DMS53 treated with DMSO at 0.1 percent for 48 hours (cell line): ENCODE measurements at regions not wholly inside any gene's neighbourhood (a gene's known extent, or its start where the extent isn't known, plus 50 kb on each side); places are given as distances from the start of the nearest gene placed in this dataset.
"Not testable (repeated sequence)": the region's sequence is repeated elsewhere in the genome, so short reads cannot be mapped to it uniquely, and the experiment has no call there.

Source experiments
- DNase-seq: peaks from one replicate; lab custom pipeline; 2025; ENCODE audit not compliant: unreplicated experiment; lab: John Stamatoyannopoulos, UW

GRCh38 chr2:163198972-163199371, 360.4 kb upstream of the KCNH7 start:
- no peak for DNase-seq

- peak; percentile 8 for DNase-seq
Measured at GRCh38 chr2:163198007-163198406, 359.4 kb upstream of the KCNH7 start.

DNA sequence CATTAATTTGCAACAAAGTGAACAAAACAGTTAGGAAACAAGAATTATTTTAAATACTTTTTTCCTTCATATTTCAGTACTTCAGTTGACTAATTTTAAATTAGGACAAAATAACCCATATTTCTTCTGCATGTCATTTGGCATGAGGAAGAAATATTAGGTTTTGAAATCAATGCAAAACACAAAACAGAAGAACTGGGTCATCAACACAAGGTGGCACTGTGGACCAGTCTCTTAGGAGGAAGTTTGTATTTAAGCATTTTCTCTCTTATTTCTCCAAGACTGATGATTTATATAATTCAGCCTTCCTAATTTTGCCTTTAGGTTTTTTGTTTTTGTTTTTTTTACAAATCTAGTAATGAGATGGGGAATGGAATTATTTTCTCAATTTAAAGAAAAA, 352.8 kb upstream of the KCNH7 start:
- DNase-seq: peak; percentile 72

DNA sequence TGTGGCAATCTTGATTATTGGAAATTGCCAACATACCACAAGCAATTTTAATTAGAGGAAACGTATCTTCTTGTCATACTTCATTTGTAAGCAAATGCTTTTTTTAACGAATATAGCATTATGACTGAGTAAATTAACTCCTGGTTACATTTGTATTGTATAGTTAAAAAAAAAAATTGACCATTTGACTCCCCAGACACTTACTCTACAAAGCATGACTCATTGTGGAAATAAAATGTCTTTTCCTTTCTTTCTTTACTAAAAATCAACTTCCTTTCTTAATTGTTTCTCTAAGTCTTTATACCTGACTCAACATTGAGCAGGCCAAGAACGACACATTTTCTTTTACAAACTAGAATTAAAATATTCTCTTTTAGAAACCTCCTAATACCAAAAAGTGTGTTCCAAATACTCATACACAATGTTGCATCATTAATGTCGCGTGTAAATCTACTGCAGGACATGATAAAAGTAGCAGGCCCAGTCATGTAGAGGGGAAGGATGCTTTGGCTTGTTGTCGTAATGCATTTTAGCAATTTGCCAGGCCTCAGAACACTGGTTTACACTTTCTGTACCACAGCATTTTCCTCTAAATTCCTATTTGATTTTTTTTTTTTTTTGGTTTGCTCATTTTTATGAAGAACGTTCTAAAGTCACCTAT, 349.6 kb upstream of the KCNH7 start:
- no peak for DNase-seq

- DNase-seq: no peak
Measured at GRCh38 chr2:163187119-163187518, 348.6 kb upstream of the KCNH7 start.

DNA sequence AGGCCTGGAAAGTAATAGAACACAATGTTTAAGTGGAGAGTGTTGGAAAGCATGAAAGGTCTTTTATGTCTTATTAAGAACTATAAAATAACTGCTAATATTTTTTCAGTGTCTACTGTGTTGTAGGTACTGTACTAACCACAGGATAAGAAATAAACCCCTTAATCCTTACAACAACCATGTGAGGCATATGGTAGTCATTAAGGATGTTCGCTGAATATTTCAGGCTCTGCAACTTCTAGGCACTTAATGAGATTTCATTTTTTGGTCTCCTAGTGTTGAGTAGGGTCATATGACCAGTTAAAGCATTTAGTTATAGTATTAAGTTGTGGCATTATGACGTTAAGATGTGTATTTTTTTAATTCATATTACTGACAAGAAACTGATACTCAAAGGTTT, 346.6 kb upstream of the KCNH7 start:
- DNase-seq: no peak

GRCh38 chr2:163182764-163183354, 344.3 kb upstream of the KCNH7 start:
- peak; percentile 59 for DNase-seq

DNA sequence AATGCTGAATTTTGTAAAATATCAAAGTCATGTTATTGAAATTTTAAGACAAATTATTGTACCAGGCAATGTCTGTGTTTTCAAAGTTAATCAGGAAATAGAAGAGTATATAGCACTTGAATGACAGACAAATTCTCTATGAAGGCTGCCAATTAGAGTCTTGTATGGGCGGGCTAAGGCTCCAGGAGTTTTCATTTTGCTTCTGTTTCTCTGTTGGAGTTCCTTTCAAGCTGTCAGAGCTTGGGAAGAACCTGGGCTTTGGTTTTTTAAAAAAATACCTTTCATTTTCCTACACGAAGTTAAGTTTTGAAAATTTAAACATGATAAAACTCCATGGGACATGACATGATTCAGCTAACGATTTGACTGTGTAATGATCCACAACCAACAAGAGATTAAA, 339.0 kb upstream of the KCNH7 start:
- DNase-seq: no peak

DNA sequence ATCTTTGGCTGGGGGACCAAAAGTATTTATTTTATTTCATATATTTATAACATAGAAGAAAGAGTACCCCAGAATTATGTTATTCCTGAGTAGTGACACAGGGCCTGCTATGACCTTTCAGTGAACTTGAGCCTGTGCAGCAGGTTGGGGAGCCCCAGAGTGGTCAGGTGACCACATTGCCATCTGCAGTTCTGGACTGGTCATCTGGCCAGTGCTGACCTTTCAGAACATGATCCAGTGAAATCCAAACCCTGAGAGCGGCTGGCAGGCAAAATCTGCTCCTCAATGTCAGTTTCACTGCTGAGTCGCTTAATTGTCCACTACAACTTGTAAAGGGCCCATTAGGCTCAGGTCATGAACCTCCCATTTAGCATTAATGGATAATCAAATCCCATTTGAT, 336.7 kb upstream of the KCNH7 start:
- no peak for DNase-seq

- DNase-seq: peak; percentile 78
Measured at GRCh38 chr2:163173591-163173990, 335.0 kb upstream of the KCNH7 start.

DNA sequence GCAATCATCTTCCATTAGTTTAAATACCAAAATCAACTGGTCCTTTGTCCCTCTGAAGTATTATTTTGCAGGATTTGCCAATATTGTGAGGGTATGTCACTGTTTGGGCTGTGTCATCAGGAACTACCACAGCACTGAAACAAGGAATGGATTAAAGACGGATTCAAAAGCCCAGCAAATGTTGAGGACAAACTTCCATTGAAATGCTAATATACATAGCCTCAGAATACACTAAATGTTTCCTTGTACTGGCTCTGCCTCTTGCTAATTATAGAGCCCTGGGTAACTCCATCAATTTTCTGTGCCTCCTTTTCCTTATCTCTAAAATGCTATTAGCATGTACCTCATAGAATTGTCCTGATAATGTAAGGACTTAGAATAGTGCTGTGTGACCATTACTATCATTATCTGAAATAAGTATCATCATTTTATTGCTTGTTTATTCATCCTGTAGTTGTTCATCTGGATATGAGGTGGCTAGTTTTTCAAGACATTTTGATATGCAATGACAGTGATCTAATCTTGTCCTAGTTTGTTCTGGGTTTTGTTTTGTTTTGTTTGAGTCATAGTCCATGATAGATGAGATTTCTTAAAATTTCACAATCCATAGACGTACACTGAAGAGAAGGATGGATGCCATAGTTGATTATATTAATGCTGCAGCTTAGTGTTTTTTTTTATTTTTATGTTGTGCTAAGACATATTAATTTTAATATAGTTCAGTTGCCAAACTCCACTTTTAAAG, 333.4 kb upstream of the KCNH7 start:
- DNase-seq: no peak

GRCh38 chr2:163157891-163158496, 319.4 kb upstream of the KCNH7 start:
- peak; percentile 46 for DNase-seq

GRCh38 chr2:163157411-163157810, 318.8 kb upstream of the KCNH7 start:
- no peak for DNase-seq

DNA sequence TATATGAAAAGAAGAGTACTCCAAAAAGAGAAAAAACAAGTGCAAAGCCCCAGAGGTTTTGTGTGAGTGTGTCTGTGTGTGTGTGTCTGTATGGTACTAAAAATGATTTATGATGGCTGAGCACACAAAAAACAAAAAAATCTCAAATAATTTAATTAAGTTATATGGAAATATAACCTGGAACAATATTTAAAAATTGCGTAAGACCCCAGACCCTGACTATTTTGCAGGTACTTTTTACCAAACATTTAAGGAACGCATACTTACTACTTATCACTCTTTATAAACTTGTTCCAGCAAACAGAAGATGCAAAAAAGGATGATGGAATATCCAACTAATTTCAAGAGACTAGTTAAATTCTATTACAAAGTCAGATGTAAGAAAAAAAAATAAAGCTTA, 317.4 kb upstream of the KCNH7 start:
- no peak for DNase-seq

GRCh38 chr2:163155279-163155883, 316.8 kb upstream of the KCNH7 start:
- peak; percentile 76 for DNase-seq

- no peak for DNase-seq
Measured at GRCh38 chr2:163142618-163143017, 304.1 kb upstream of the KCNH7 start.

- DNase-seq: no peak
Measured at GRCh38 chr2:163138947-163139346, 300.4 kb upstream of the KCNH7 start.

- no peak for DNase-seq
Measured at GRCh38 chr2:163135256-163135655, 296.7 kb upstream of the KCNH7 start.

DNA sequence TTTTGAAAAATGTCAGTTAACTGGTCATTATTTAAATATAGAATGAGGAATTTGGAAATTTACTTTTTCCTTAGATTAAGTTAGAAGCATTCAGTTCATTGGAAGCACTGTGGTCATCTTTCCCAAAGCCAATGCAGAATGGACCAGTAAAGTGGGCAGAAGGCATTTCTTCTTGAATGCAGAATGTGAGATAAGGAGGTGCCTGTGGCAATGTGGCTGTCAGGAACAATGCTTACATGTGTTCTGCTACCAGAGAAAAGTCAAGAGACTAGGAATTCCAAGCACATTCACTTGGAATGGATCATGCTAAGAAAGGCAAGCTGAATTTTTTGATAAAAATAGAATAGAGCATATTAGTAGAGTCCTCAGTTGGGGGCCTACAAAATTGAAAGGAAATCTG, 295.0 kb upstream of the KCNH7 start:
- DNase-seq: no peak

DNA sequence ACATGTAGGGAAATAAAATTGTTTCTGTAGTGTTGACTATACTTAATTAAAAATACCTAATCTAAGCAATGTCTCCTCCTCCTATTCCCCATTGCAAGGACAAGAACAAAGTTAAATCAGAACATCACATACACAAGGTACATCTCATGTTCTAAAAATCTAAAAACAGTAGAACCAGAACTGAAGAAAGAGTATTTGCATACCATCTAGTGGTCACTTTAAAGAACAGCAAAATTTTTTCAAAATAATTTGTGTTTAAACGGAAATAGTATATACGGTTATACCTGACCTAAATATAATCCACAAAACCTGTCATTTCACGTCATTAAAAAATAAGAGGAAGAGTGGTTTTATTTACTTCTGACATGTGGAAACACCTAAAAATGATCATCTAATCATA, 294.3 kb upstream of the KCNH7 start:
- peak; percentile 78 for DNase-seq

DNA sequence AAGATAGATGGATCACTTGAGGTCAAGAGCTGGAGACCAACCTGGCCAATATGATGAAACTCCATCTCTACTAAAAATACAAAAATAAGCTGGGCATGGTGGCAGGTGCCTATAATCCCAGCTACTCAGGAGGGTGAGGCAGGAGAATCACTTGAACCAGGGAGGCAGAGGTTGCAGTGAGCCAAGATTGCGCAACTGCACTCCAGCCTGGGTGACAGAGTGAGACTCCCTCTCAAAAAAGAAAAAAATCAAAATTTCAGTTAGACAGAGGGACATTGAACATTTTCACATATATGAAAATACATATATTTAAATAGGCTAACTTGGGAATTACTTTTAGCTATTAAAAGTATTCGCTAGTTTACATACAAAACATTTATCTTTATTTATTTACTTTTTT, 293.6 kb upstream of the KCNH7 start:
- DNase-seq: not testable (repeated sequence)

GRCh38 chr2:163123526-163123925, 285.0 kb upstream of the KCNH7 start:
- DNase-seq: no peak
